Activated CD8-positive, alpha-beta T cell treated with anti-CD3 and anti-CD28 coated beads, Interleukin-2, amount 10 ng/mL, durations not matched to agents 7 days and 5 days (primary cell): ENCODE measurements at regions not wholly inside any gene's neighbourhood (a gene's known extent, or its start where the extent isn't known, plus 50 kb on each side); places are given as distances from the start of the nearest gene placed in this dataset.

Experiments used
- ATAC-seq: fragments of 150-1000 bp; cut with Tn5 transposase; one replicate; pipeline ENCODE4 v1.10.0; 2021; ENCODE audit warnings: moderate library complexity
- CTCF ChIA-PET: fragments of 350-600 bp; sonication (Branson Sonifier 250); formaldehyde crosslinking; loops from one replicate; lab custom pipeline; 2021; ENCODE audit warnings: antibody characterized with exemption; lab: Charles Lee
- POLR2A ChIA-PET: fragments of 350-600 bp; sonication (Branson Sonifier 250); formaldehyde crosslinking; loops from one replicate; lab custom pipeline; 2021; ENCODE audit warnings: antibody characterized with exemption; lab: Charles Lee
- DNase-seq: peaks from one replicate; pipeline ENCODE4 v3.0.0-alpha.2; 2020
- H3K27ac Mint-ChIP-seq: one replicate; pipeline ENCODE4 v1.8.0; 2021; ENCODE audit warnings: mild to moderate bottlenecking, mixed read lengths
- H3K27me3 Mint-ChIP-seq: one replicate; pipeline ENCODE4 v1.8.0; 2021; ENCODE audit warnings: low read depth, mixed read lengths
- H3K36me3 Mint-ChIP-seq: one replicate; pipeline ENCODE4 v1.8.0; 2021; ENCODE audit warnings: low read depth, mixed read lengths
- H3K4me1 Mint-ChIP-seq: one replicate; pipeline ENCODE4 v1.8.0; 2021; ENCODE audit warnings: low read depth, mixed read lengths
- H3K4me3 Mint-ChIP-seq: one replicate; pipeline ENCODE4 v1.8.0; 2021; ENCODE audit warnings: mild to moderate bottlenecking, mixed read lengths
- H3K9me3 Mint-ChIP-seq: one replicate; pipeline ENCODE4 v1.8.0; 2022; ENCODE audit warnings: mixed read lengths; ENCODE audit not compliant: insufficient read depth

GRCh38 chr2:155030296-155030695, 331.8 kb downstream of the KCNJ3 start:
- H3K4me3 Mint-ChIP-seq, result no peak overlapping the region
- H3K4me1 Mint-ChIP-seq, result no peaks in the 10 kb centered on the region
- ATAC-seq, result no peak
- POLR2A ChIA-PET, result no interaction called here
- H3K27ac Mint-ChIP-seq, result no peak overlapping the region
- no peaks in the 10 kb centered on the region for H3K36me3 Mint-ChIP-seq
- no peaks in the 10 kb centered on the region for H3K27me3 Mint-ChIP-seq
- no peak for DNase-seq
- H3K9me3 Mint-ChIP-seq, result peaks cover 3% of the 10 kb centered on the region
- CTCF ChIA-PET, result no interaction called here

- ChIA-PET CTCF (no interaction called here), POLR2A (no interaction called here)
- no peak overlapping the region for H3K4me3 Mint-ChIP-seq
- H3K4me1 Mint-ChIP-seq, result no peaks in the 10 kb centered on the region
- H3K27me3 Mint-ChIP-seq, result no peaks in the 10 kb centered on the region
- H3K36me3 Mint-ChIP-seq, result no peaks in the 10 kb centered on the region
- H3K27ac Mint-ChIP-seq, result no peak overlapping the region
- H3K9me3 Mint-ChIP-seq, result peaks cover 3% of the 10 kb centered on the region
- DNase-seq (no peak), ATAC-seq (no peak)
These were observed 328.2 kb downstream of the KCNJ3 start for GRCh38 chr2:155026651-155027174.

GRCh38 chr2:155023674-155024073, 325.2 kb downstream of the KCNJ3 start:
- CTCF ChIA-PET, result no interaction called here
- POLR2A ChIA-PET, result no interaction called here
- no peak for ATAC-seq
- Mint-ChIP-seq H3K4me3 (no peak overlapping the region), H3K27ac (no peak overlapping the region), H3K4me1 (no peaks in the 10 kb centered on the region), H3K9me3 (no peaks in the 10 kb centered on the region), H3K27me3 (no peaks in the 10 kb centered on the region), H3K36me3 (no peaks in the 10 kb centered on the region)
- DNase-seq, result no peak

- H3K4me3 Mint-ChIP-seq, result no peak overlapping the region
- ATAC-seq, result no peak
- POLR2A ChIA-PET, result no interaction called here
- H3K36me3 Mint-ChIP-seq, result no peaks in the 10 kb centered on the region
- H3K9me3 Mint-ChIP-seq, result no peaks in the 10 kb centered on the region
- H3K27ac Mint-ChIP-seq, result no peak overlapping the region
- DNase-seq, result no peak
- no peaks in the 10 kb centered on the region for H3K27me3 Mint-ChIP-seq
- CTCF ChIA-PET, result no interaction called here
- H3K4me1 Mint-ChIP-seq, result no peaks in the 10 kb centered on the region
These were observed 324.0 kb downstream of the KCNJ3 start for GRCh38 chr2:155022531-155022930.

GRCh38 chr2:155021618-155022017, 323.1 kb downstream of the KCNJ3 start:
- H3K4me3 Mint-ChIP-seq, result no peak overlapping the region
- ChIA-PET CTCF (no interaction called here), POLR2A (no interaction called here)
- no peak for ATAC-seq
- no peaks in the 10 kb centered on the region for H3K27me3 Mint-ChIP-seq
- no peaks in the 10 kb centered on the region for H3K9me3 Mint-ChIP-seq
- H3K4me1 Mint-ChIP-seq, result no peaks in the 10 kb centered on the region
- H3K27ac Mint-ChIP-seq, result no peak overlapping the region
- no peaks in the 10 kb centered on the region for H3K36me3 Mint-ChIP-seq
- DNase-seq, result no peak

GRCh38 chr2:155020246-155020645, 321.8 kb downstream of the KCNJ3 start:
- ChIA-PET CTCF (no interaction called here), POLR2A (no interaction called here)
- no peaks in the 10 kb centered on the region for H3K9me3 Mint-ChIP-seq
- ATAC-seq (no peak), DNase-seq (no peak)
- no peak overlapping the region for H3K4me3 Mint-ChIP-seq
- H3K4me1 Mint-ChIP-seq, result no peaks in the 10 kb centered on the region
- H3K27ac Mint-ChIP-seq, result no peak overlapping the region
- H3K27me3 Mint-ChIP-seq, result no peaks in the 10 kb centered on the region
- no peaks in the 10 kb centered on the region for H3K36me3 Mint-ChIP-seq

GRCh38 chr2:155010925-155011324, 312.4 kb downstream of the KCNJ3 start:
- H3K36me3 Mint-ChIP-seq, result no peaks in the 10 kb centered on the region
- DNase-seq, result no peak
- H3K4me3 Mint-ChIP-seq, result no peak overlapping the region
- H3K27ac Mint-ChIP-seq, result no peak overlapping the region
- H3K9me3 Mint-ChIP-seq, result peaks cover 12% of the 10 kb centered on the region
- no peaks in the 10 kb centered on the region for H3K27me3 Mint-ChIP-seq
- POLR2A ChIA-PET, result no interaction called here
- CTCF ChIA-PET, result no interaction called here
- no peaks in the 10 kb centered on the region for H3K4me1 Mint-ChIP-seq
- no peak for ATAC-seq

GRCh38 chr2:154995361-154995760, 296.9 kb downstream of the KCNJ3 start:
- H3K27me3 Mint-ChIP-seq, result no peaks in the 10 kb centered on the region
- no peaks in the 10 kb centered on the region for H3K9me3 Mint-ChIP-seq
- no peaks in the 10 kb centered on the region for H3K36me3 Mint-ChIP-seq
- no peak for ATAC-seq
- POLR2A ChIA-PET, result no interaction called here
- DNase-seq, result no peak
- CTCF ChIA-PET, result no interaction called here
- H3K27ac Mint-ChIP-seq, result no peak overlapping the region
- H3K4me1 Mint-ChIP-seq, result no peaks in the 10 kb centered on the region
- no peak overlapping the region for H3K4me3 Mint-ChIP-seq

GRCh38 chr2:154992826-154993225, 294.3 kb downstream of the KCNJ3 start:
- no peak for ATAC-seq
- Mint-ChIP-seq H3K27ac (no peak overlapping the region), H3K4me1 (no peaks in the 10 kb centered on the region)

GRCh38 chr2:154978710-154979109, 280.2 kb downstream of the KCNJ3 start:
- DNase-seq (no peak), ATAC-seq (no peak)
- Mint-ChIP-seq H3K9me3 (peaks cover 3% of the 10 kb centered on the region), H3K4me3 (no peak overlapping the region), H3K27me3 (no peaks in the 10 kb centered on the region), H3K27ac (no peak overlapping the region), H3K4me1 (no peaks in the 10 kb centered on the region), H3K36me3 (no peaks in the 10 kb centered on the region)
- ChIA-PET POLR2A (no interaction called here), CTCF (no interaction called here)

More at GRCh38 chr2:154992826-154993225, 294.3 kb downstream of the KCNJ3 start:
- Mint-ChIP-seq H3K36me3 (no peaks in the 10 kb centered on the region), H3K9me3 (no peaks in the 10 kb centered on the region), H3K4me3 (no peak overlapping the region), H3K27me3 (no peaks in the 10 kb centered on the region)
- ChIA-PET CTCF (no interaction called here), POLR2A (no interaction called here)
- no peak for DNase-seq

- ChIA-PET POLR2A (no interaction called here), CTCF (no interaction called here)
- Mint-ChIP-seq H3K27ac (no peak overlapping the region), H3K27me3 (no peaks in the 10 kb centered on the region), H3K4me1 (no peaks in the 10 kb centered on the region), H3K36me3 (no peaks in the 10 kb centered on the region), H3K9me3 (peaks cover 4% of the 10 kb centered on the region), H3K4me3 (no peak overlapping the region)
- DNase-seq (no peak), ATAC-seq (no peak)
These were observed 279.7 kb downstream of the KCNJ3 start for GRCh38 chr2:154978244-154978643.

- POLR2A ChIA-PET, result no interaction called here
- no peaks in the 10 kb centered on the region for H3K36me3 Mint-ChIP-seq
These were observed 275.5 kb downstream of the KCNJ3 start for GRCh38 chr2:154974041-154974440.

GRCh38 chr2:154963511-154963910, 265.0 kb downstream of the KCNJ3 start:
- ATAC-seq (no peak), DNase-seq (no peak)
- H3K36me3 Mint-ChIP-seq, result no peaks in the 10 kb centered on the region
- no peak overlapping the region for H3K27ac Mint-ChIP-seq
- H3K27me3 Mint-ChIP-seq, result no peaks in the 10 kb centered on the region
- H3K4me3 Mint-ChIP-seq, result no peak overlapping the region
- no peaks in the 10 kb centered on the region for H3K9me3 Mint-ChIP-seq
- POLR2A ChIA-PET, result no interaction called here
- CTCF ChIA-PET, result no interaction called here
- no peaks in the 10 kb centered on the region for H3K4me1 Mint-ChIP-seq

More at GRCh38 chr2:154974041-154974440, 275.5 kb downstream of the KCNJ3 start:
- Mint-ChIP-seq H3K4me3 (no peak overlapping the region), H3K4me1 (no peaks in the 10 kb centered on the region), H3K27ac (no peak overlapping the region), H3K27me3 (no peaks in the 10 kb centered on the region), H3K9me3 (peaks cover 3% of the 10 kb centered on the region)
- no peak for DNase-seq
- ATAC-seq, result no peak
- CTCF ChIA-PET, result no interaction called here
